IPS-20b (cell line): ENCODE measurements at regions not wholly inside any gene's neighbourhood (a gene's known extent, or its start where the extent isn't known, plus 50 kb on each side); places are given as distances from the start of the nearest gene placed in this dataset.

Experiments used
- H3K27ac ChIP-seq: one replicate; pipeline ENCODE4 v1.5.1; 2013; ENCODE audit warnings: low read length
- H3K27me3 ChIP-seq: 2 replicates; pipeline ENCODE4 v1.6.1; 2013; ENCODE audit warnings: mild to moderate bottlenecking, low read length, inconsistent platforms; ENCODE audit not compliant: insufficient read depth
- H3K36me3 ChIP-seq: 2 replicates; pipeline ENCODE4 v1.6.1; 2013; ENCODE audit warnings: low read depth, mild to moderate bottlenecking, inconsistent platforms, low read length, moderate library complexity; ENCODE audit not compliant: insufficient read depth
- H3K4me1 ChIP-seq: 2 replicates; pipeline ENCODE4 v1.6.1; 2013; ENCODE audit warnings: mild to moderate bottlenecking, control low read depth, inconsistent platforms, low read length, moderate library complexity; ENCODE audit not compliant: insufficient read depth
- H3K4me3 ChIP-seq: 2 replicates; pipeline ENCODE4 v1.5.1; 2013; ENCODE audit warnings: mild to moderate bottlenecking, low read length, inconsistent platforms
- H3K9ac ChIP-seq: 2 replicates; pipeline ENCODE4 v1.6.1; 2013; ENCODE audit warnings: low read depth, mild to moderate bottlenecking, inconsistent platforms, low read length, moderate library complexity
- H3K9me3 ChIP-seq: 2 replicates; pipeline ENCODE4 v1.6.1; 2013; ENCODE audit warnings: mild to moderate bottlenecking, low read depth, low read length, inconsistent platforms; ENCODE audit not compliant: insufficient read depth

DNA sequence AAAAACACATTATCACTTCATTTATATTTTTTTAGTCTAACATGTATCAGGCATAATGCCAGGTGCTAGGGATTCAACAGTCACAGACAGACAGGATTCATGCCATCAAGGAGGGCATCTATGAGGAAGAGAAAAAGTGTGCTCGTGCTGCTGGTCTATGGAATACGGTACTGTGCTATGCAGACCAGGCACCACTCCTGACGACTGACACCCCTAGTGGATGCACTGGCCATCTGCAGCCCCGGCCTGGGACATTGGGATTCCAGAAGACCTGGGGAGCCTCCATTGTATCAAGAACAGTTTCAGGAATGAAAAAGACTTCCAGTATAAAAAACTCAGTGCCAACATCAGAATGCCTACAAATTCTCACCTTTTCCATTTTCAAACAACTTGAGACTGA is 94.0 kb downstream of the KLF12 start:
- Histone ChIP-seq H3K27ac (no peak overlapping the region), H3K9me3 (no peaks in the 10 kb centered on the region), H3K9ac (no peak overlapping the region), H3K4me3 (no peak overlapping the region), H3K4me1 (peaks cover 28% of the 10 kb centered on the region; the same call in 1 of the 2 replicates), H3K27me3 (no peaks in the 10 kb centered on the region), H3K36me3 (no peaks in the 10 kb centered on the region)

DNA sequence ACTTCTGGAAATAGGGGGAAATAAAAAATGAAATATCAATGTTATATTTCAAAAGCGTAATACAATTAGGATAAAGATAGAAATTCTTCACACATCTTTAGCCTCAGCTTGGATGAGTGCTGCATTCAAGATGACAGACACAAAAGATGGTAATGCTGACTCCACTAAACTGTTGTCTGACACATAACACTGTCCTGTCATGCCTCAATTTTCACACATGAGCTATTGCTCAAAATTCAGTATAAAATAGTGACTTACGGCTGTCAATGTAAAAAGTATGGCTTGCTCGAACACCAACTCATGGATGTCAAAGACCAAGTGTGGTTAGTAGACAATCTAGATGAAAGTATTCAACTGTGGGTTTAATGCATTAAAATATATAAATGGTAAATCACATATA is 94.5 kb downstream of the KLF12 start:
- no peak overlapping the region for H3K4me3 ChIP-seq
- no peaks in the 10 kb centered on the region for H3K9me3 ChIP-seq
- no peak overlapping the region for H3K9ac ChIP-seq
- H3K36me3 ChIP-seq, result no peaks in the 10 kb centered on the region
- peaks cover 33% of the 10 kb centered on the region; the same call in 1 of the 2 replicates for H3K4me1 ChIP-seq
- no peaks in the 10 kb centered on the region for H3K27me3 ChIP-seq
- no peak overlapping the region for H3K27ac ChIP-seq

DNA sequence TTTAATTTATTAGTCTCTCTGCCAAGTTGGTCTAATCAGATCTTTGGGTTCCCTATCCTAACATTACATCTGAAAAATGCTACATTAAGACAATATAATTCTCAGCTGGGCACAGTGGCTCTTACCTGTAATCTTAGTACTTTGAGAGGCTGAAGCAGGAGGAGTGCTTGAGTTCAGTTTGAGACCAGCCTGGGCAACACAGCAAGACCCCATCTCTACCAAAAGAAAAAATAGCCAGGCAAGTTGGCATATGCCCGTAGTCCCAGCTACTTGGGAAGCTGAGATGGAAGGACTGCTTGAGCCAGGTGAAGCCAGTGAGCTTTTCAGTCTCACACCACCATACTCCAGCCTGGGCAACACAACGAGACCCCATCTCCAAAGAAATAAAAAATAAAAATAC is 95.0 kb downstream of the KLF12 start:
- Histone ChIP-seq H3K4me1 (peaks cover 33% of the 10 kb centered on the region; the same call in 1 of the 2 replicates), H3K9ac (no peak overlapping the region), H3K27me3 (no peaks in the 10 kb centered on the region), H3K4me3 (no peak overlapping the region), H3K27ac (no peak overlapping the region), H3K36me3 (no peaks in the 10 kb centered on the region), H3K9me3 (no peaks in the 10 kb centered on the region)

DNA sequence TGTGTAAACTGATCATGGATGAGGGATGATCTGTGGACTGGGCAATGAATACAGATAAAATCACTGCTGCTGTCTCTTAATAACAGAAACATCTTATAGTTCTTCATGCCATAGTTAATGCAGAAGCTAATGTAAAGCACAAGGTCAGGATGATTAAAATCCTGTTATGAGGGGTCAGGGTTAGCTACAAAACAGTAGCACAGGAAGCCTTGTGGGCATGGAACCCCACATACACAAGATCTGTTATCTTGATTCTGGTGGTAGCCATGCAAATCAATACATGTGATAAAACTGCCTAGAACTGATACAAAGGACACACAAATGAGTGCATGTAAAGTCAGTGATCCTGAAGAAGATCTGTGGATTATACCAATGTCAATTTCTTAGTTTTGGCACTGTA is 96.4 kb downstream of the KLF12 start:
- no peak overlapping the region for H3K4me3 ChIP-seq
- no peaks in the 10 kb centered on the region for H3K27me3 ChIP-seq
- peaks cover 33% of the 10 kb centered on the region; the same call in 1 of the 2 replicates for H3K4me1 ChIP-seq
- peak overlapping the region; percentile 70 for H3K27ac ChIP-seq
- H3K9ac ChIP-seq, result no peak overlapping the region
- no peaks in the 10 kb centered on the region for H3K9me3 ChIP-seq
- H3K36me3 ChIP-seq, result no peaks in the 10 kb centered on the region

DNA sequence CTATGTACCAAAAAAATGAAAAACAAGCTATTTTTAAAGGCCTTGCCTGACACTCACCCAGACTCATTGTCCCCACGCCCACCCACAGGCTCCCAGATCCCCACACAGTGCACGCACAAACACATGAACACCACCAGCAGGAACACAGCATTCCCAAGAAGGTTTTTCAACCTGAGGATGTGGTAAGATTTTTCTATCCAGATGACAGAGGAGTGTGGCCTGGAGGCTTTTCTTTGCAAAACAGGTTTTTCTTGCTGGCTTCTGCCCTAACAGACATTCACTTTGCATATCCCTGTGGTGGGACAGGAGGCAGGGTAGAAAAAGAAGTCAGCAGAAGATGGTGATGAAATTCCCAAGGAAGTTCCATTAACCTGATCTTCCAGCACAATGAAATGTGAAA is 97.8 kb downstream of the KLF12 start:
- peak overlapping the region; percentile 28 for H3K4me3 ChIP-seq

DNA sequence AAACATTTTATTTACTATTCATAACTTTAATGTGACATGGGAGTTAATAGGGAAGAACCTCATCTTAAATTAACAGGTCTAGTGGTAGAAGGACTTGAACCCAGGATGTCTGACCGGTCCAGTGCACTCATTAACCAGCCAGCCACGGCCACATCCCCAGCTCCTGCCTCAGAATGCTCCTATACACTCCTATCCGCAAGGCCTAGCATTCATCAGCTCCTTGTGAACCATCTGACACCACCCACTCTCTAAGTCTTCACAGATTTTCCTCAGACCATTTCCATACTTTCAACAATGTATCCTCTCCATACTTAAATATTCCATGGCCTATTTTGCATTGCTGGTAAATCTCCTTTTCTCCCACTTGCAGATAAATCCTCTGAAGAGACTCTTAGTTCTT is 98.3 kb downstream of the KLF12 start:
- peaks cover 33% of the 10 kb centered on the region; the same call in 1 of the 2 replicates for H3K4me1 ChIP-seq
- H3K27me3 ChIP-seq, result no peaks in the 10 kb centered on the region
- no peaks in the 10 kb centered on the region for H3K9me3 ChIP-seq
- H3K36me3 ChIP-seq, result no peaks in the 10 kb centered on the region
- peak overlapping the region; percentile 66 for H3K27ac ChIP-seq
- peak overlapping the region; percentile 28 for H3K4me3 ChIP-seq
- H3K9ac ChIP-seq, result peak overlapping the region; percentile 49; the same call in 1 of the 2 replicates

More for the DNA sequence above, 97.8 kb downstream of the KLF12 start:
- H3K9me3 ChIP-seq, result no peaks in the 10 kb centered on the region
- no peaks in the 10 kb centered on the region for H3K36me3 ChIP-seq
- peaks cover 33% of the 10 kb centered on the region; the same call in 1 of the 2 replicates for H3K4me1 ChIP-seq
- peak overlapping the region; percentile 66 for H3K27ac ChIP-seq
- H3K27me3 ChIP-seq, result no peaks in the 10 kb centered on the region
- peak overlapping the region; percentile 49; the same call in 1 of the 2 replicates for H3K9ac ChIP-seq

DNA sequence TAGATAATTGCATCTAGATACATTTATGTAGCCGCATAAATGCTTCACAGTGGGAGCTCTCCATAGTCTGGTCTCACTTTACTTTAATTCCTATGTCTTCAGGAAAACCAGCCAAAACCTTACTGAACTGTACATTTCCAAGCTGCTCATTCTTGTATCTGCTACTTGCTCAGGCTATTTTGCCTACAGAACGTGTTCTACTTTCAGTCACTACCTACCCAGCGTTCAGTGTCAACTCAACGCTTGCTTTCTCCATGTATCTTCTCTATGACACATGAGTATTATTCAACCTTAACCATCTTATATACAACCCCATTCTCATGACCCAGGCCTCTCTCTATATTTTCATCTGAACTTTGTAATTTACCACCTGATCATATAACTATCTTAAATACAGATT is 101.9 kb downstream of the KLF12 start:
- Histone ChIP-seq H3K27ac (no peak overlapping the region), H3K36me3 (no peaks in the 10 kb centered on the region), H3K9me3 (no peaks in the 10 kb centered on the region), H3K27me3 (no peaks in the 10 kb centered on the region), H3K4me1 (peaks cover 37% of the 10 kb centered on the region; the same call in 1 of the 2 replicates), H3K9ac (no peak overlapping the region), H3K4me3 (no peak overlapping the region)

DNA sequence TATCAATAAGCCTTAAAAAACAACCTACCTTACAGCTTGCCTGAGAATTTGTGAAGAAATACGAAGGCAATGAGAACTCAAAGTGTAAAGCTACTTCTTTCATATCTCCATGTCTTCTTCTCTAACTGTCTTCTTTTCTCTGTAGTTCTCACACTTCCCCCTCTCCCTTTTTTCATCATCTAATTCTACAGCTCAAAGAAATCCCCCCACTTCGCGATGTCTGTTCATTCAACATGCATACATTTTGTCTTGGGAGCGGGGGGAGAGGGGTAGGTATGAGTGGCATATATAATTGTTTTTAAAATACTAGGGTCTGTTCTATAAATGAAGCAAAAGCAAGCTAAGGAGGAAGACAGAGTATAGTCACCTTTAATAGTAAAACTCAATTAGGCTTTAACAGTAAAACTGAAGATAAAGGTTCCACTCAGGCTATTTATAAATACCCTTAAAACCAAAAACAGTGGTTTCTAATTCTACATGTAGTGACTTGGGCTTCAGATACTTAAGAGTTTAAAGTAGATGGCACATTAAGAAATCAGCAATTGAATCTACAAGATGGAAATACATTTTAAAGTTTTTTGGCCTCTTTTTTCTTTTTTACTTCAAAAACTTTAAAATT is 106.9 kb downstream of the KLF12 start:
- peaks cover 37% of the 10 kb centered on the region; the same call in 1 of the 2 replicates for H3K4me1 ChIP-seq
- H3K4me3 ChIP-seq, result peak overlapping the region; percentile 39
- no peaks in the 10 kb centered on the region for H3K36me3 ChIP-seq
- H3K27ac ChIP-seq, result no peak overlapping the region
- no peaks in the 10 kb centered on the region for H3K27me3 ChIP-seq
- H3K9ac ChIP-seq, result peak overlapping the region; percentile 3; the same call in 1 of the 2 replicates
- no peaks in the 10 kb centered on the region for H3K9me3 ChIP-seq

DNA sequence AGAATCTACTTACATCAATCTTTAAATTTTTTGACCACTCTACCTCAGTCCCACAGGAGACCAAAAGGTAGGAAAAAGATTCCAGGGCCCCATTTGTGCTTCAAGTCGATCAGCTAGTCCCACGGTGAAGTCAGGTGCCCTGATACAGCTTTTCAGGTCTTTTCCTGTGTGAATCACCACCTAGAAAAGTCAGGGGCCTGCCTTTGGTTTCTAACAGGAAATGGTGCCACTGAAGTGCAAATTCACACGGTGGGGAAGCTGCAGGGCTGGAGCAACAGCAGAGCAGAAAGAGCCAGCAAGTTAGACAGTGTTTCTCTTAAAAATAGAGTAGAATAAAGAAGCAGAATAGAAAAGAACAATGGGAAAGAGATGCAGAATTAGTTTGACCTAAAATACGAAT is 107.5 kb downstream of the KLF12 start:
- H3K9me3 ChIP-seq, result no peaks in the 10 kb centered on the region; the same call in 1 of the 2 replicates
- no peaks in the 10 kb centered on the region for H3K36me3 ChIP-seq
- H3K9ac ChIP-seq, result peak overlapping the region; percentile 14; the same call in 1 of the 2 replicates
- peak overlapping the region; percentile 39 for H3K4me3 ChIP-seq
- H3K4me1 ChIP-seq, result peaks cover 37% of the 10 kb centered on the region; the same call in 1 of the 2 replicates
- no peak overlapping the region for H3K27ac ChIP-seq
- no peaks in the 10 kb centered on the region for H3K27me3 ChIP-seq

DNA sequence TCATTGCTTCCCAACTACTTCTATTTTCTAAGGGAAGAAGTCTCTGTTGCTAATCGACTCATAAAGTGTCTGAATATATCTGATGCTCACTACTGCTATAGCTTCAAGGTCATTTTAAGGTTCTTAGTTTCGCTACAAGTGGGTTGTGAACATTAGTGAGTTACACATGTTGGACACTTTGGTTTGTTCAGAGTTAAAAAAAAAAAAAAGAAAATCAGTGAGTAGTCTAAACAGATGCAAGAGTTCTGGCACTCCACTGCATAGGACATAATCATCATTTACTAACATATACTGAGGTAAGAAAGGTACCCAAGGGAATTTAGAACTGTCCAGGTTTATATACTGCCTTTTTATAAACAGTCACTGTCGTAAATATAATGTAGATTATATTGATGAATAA is 108.8 kb downstream of the KLF12 start:
- Histone ChIP-seq H3K36me3 (no peaks in the 10 kb centered on the region), H3K9ac (no peak overlapping the region), H3K4me1 (peaks cover 37% of the 10 kb centered on the region; the same call in 1 of the 2 replicates), H3K9me3 (no peaks in the 10 kb centered on the region; the same call in 1 of the 2 replicates), H3K27me3 (no peaks in the 10 kb centered on the region), H3K27ac (no peak overlapping the region), H3K4me3 (0 out of 2 replicates have a peak overlapping the region, but pooled peaks have one; percentile 7)

DNA sequence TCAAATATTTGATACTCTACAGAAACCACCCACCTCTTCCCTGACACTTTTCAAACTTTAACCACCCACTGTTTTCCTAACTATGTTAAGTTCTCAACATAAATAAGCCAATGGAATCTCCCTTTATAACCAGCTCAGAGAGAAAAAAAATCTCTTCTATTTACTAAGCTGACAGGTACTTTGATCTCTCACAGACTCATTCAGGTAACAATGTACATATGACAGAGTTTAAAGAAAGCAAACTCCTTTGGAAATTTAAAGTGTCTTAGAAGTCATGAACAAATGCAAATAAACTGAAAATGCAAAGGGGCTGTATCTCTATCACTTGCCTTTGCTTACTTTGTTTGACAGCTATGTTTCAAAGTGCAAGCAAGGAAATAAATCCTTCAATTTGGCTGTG is 109.3 kb downstream of the KLF12 start:
- Histone ChIP-seq H3K27me3 (no peaks in the 10 kb centered on the region), H3K9me3 (no peaks in the 10 kb centered on the region; the same call in 1 of the 2 replicates), H3K36me3 (no peaks in the 10 kb centered on the region), H3K4me3 (0 out of 2 replicates have a peak overlapping the region, but pooled peaks have one; percentile 7), H3K4me1 (peaks cover 34% of the 10 kb centered on the region; the same call in 1 of the 2 replicates), H3K9ac (no peak overlapping the region), H3K27ac (no peak overlapping the region)

DNA sequence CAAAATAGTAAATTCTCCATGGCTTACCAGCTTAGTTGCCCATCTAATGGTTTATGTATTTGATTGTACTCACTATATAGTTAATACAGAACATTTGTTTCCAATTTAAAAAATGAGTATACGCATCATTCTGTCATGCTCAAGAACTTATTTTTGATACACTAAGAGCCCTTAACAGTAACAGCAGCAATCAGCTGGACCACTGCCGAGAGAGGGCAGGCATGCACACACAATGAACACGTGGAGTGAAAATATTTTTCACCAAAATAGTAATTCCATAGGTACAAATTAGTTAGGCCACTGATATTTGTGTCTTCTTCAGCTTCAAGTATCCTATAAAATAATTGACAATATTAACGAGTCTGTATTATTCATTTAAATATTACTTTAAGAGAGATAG is 109.9 kb downstream of the KLF12 start:
- Histone ChIP-seq H3K36me3 (no peaks in the 10 kb centered on the region), H3K27me3 (no peaks in the 10 kb centered on the region), H3K4me1 (peaks cover 34% of the 10 kb centered on the region; the same call in 1 of the 2 replicates), H3K4me3 (no peak overlapping the region), H3K9me3 (no peaks in the 10 kb centered on the region; the same call in 1 of the 2 replicates), H3K27ac (no peak overlapping the region), H3K9ac (no peak overlapping the region)
